A673 (cell line): ENCODE measurements at regions not wholly inside any gene's neighbourhood (a gene's known extent, or its start where the extent isn't known, plus 50 kb on each side); places are given as distances from the start of the nearest gene placed in this dataset.

Source experiments
- EZH2 ChIP-seq: fragments of 200-600 bp; sonication (generic); IDR thresholded peaks from 2 replicates; pipeline ENCODE4 v1.6.1; 2017; ENCODE audit warnings: borderline replicate concordance, low read depth, mild to moderate bottlenecking, mixed read lengths, antibody characterized with exemption, low read length; ENCODE audit not compliant: poor library complexity, severe bottlenecking
- TF ChIP-seq, protein P1 (sequence below): fragments of 300-800, 200-600 bp; sonication (generic); conservative IDR thresholded peaks from 2 replicates; pipeline ENCODE4 v1.5.1; 2017; ENCODE audit warnings: low read depth, mild to moderate bottlenecking, antibody characterized with exemption, low read length, moderate library complexity, mixed read lengths

GRCh38 chr1:195481293-195481692 lies 1126.9 kb downstream of the KCNT2 start:
- TF ChIP-seq, protein P1, sequence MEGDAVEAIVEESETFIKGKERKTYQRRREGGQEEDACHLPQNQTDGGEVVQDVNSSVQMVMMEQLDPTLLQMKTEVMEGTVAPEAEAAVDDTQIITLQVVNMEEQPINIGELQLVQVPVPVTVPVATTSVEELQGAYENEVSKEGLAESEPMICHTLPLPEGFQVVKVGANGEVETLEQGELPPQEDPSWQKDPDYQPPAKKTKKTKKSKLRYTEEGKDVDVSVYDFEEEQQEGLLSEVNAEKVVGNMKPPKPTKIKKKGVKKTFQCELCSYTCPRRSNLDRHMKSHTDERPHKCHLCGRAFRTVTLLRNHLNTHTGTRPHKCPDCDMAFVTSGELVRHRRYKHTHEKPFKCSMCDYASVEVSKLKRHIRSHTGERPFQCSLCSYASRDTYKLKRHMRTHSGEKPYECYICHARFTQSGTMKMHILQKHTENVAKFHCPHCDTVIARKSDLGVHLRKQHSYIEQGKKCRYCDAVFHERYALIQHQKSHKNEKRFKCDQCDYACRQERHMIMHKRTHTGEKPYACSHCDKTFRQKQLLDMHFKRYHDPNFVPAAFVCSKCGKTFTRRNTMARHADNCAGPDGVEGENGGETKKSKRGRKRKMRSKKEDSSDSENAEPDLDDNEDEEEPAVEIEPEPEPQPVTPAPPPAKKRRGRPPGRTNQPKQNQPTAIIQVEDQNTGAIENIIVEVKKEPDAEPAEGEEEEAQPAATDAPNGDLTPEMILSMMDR: no peak
- TF ChIP-seq EZH2: no peak
